ENCODE measurements at regions not wholly inside any gene's neighbourhood (a gene's known extent, or its start where the extent isn't known, plus 50 kb on each side); places are given as distances from the start of the nearest gene placed in this dataset.

DNA sequence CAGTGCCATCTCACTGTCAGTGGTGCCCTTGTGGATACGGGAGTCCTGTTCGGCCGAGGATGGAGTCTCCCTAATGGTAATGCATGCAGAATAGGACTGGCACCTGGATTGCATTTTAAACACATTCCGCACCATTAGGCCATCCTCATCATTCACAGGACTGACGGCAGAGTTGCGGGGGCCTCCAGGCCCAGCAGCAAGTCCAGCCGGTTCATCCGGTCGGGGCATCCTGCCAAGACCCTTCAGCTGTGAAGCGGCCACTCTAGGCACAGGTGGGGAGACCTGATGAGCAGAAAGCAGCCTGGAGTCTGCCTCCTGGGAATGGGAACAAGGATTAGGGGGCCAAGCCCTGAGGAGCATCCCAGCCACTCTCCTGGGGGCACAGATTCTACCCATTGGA is 90.3 kb upstream of the XYLT1 start:
- ATAC-seq (no peak), DNase-seq (no peak)
- H3K27ac ChIP-seq: no peak overlapping the region
- H3K4me3 ChIP-seq: no peak overlapping the region
- no peaks in the 10 kb centered on the region for H3K9me3 ChIP-seq
- intact Hi-C loops (cut with DNase I): no loop called here
- H3K36me3 ChIP-seq: no peaks in the 10 kb centered on the region
- no peak for TF ChIP-seq CTCF (IDR thresholded peaks at IDR 0.05)
- H3K4me1 ChIP-seq: no peaks in the 10 kb centered on the region
- peaks cover 7% of the 10 kb centered on the region for H3K27me3 ChIP-seq (ENCODE audit: low read depth)

DNA sequence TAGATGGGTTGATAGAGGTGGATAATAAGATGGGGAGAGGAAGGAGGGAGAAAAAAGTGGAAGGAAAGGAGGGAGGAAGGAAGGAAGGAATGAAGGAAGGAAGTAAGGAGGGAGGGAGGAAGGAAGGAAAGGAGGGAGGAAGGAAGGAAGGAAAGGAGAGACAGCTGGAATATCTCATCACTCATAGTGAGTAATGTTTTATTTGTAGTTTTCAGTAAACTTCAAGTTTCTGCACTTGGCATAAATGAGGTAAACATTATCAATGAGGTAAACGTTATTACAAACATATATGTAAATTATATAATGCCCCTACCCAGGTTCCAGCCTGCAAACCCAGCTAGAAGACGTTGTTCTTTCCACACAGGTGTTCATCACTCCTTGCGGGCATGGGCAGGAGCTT is 89.8 kb upstream of the XYLT1 start:
- Histone ChIP-seq H3K27me3 (ENCODE audit: low read depth) (peaks cover 7% of the 10 kb centered on the region), H3K27ac (no peak overlapping the region), H3K4me1 (no peaks in the 10 kb centered on the region), H3K9me3 (no peaks in the 10 kb centered on the region), H3K36me3 (no peaks in the 10 kb centered on the region), H3K4me3 (no peak overlapping the region)
- intact Hi-C loops (cut with DNase I): no loop called here
- no peak for TF ChIP-seq CTCF (IDR thresholded peaks at IDR 0.05)
- DNase-seq (no peak), ATAC-seq (no peak)

GRCh38 chr16:17559394-17559793 is 88.6 kb upstream of the XYLT1 start:
- Histone ChIP-seq H3K27me3 (ENCODE audit: low read depth) (peaks cover 7% of the 10 kb centered on the region), H3K27ac (no peak overlapping the region), H3K4me1 (no peaks in the 10 kb centered on the region), H3K4me3 (no peak overlapping the region), H3K36me3 (no peaks in the 10 kb centered on the region), H3K9me3 (no peaks in the 10 kb centered on the region)
- TF ChIP-seq CTCF (IDR thresholded peaks at IDR 0.05): no peak
- ATAC-seq (no peak), DNase-seq (no peak)
- intact Hi-C loops (cut with DNase I): no loop called here

DNA sequence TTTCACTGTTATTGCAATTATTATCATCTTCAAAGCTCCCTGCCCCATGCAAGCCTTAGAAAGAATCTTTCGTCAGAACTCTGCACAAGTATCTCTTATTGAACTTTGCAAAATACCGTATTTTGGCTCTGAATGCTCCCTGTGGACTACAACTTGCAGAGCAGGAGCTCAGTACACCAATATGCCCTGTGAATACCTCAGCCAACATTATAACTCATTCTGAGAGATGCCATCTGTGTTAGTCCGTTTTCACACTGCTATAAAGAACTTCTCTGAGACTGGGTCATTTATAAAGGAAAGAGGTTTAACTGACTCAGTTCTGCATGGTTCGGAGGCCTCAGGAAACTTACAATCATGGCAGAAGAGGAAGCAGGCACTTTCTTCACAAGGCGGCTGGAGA is 87.2 kb upstream of the XYLT1 start:
- Histone ChIP-seq H3K27me3 (ENCODE audit: low read depth) (peaks cover 7% of the 10 kb centered on the region), H3K36me3 (no peaks in the 10 kb centered on the region), H3K27ac (no peak overlapping the region), H3K4me1 (no peaks in the 10 kb centered on the region), H3K9me3 (no peaks in the 10 kb centered on the region), H3K4me3 (no peak overlapping the region)
- intact Hi-C loops (cut with DNase I): no loop called here
- ATAC-seq: no peak
- DNase-seq: no peak
- no peak for TF ChIP-seq CTCF (IDR thresholded peaks at IDR 0.05)

DNA sequence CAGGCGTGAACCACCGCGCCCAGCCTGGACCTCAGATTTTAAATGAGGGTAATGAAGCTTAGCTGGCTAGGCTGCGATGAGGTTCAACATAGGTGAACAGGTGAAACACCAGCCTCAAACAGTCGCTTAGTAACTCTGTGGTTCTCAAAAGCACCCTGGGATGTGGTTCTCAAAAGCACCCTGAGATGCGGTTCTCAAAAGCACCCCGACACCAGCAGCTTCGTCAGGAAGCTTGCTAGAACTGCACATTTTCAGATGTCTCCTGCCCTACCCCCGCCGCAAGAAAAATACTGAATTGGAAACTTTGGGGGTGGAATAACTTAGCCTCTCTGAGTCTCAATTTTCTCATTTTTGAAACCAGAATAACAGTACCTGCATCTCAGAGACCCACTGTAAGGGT is 86.7 kb upstream of the XYLT1 start:
- H3K4me3 ChIP-seq: no peak overlapping the region
- no peak overlapping the region for H3K27ac ChIP-seq
- intact Hi-C loops (cut with DNase I): no loop called here
- H3K9me3 ChIP-seq: no peaks in the 10 kb centered on the region
- H3K36me3 ChIP-seq: no peaks in the 10 kb centered on the region
- TF ChIP-seq CTCF (IDR thresholded peaks at IDR 0.05): no peak
- no peak for DNase-seq
- no peak for ATAC-seq
- H3K4me1 ChIP-seq: no peaks in the 10 kb centered on the region
- H3K27me3 ChIP-seq (ENCODE audit: low read depth): peaks cover 7% of the 10 kb centered on the region
